ENCODE measurements at regions not wholly inside any gene's neighbourhood (a gene's known extent, or its start where the extent isn't known, plus 50 kb on each side); places are given as distances from the start of the nearest gene placed in this dataset.

- intact Hi-C loops (cut with DNase I): no loop called here
- no peak overlapping the region for H3K4me3 ChIP-seq
- TF ChIP-seq, protein P1, sequence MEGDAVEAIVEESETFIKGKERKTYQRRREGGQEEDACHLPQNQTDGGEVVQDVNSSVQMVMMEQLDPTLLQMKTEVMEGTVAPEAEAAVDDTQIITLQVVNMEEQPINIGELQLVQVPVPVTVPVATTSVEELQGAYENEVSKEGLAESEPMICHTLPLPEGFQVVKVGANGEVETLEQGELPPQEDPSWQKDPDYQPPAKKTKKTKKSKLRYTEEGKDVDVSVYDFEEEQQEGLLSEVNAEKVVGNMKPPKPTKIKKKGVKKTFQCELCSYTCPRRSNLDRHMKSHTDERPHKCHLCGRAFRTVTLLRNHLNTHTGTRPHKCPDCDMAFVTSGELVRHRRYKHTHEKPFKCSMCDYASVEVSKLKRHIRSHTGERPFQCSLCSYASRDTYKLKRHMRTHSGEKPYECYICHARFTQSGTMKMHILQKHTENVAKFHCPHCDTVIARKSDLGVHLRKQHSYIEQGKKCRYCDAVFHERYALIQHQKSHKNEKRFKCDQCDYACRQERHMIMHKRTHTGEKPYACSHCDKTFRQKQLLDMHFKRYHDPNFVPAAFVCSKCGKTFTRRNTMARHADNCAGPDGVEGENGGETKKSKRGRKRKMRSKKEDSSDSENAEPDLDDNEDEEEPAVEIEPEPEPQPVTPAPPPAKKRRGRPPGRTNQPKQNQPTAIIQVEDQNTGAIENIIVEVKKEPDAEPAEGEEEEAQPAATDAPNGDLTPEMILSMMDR (IDR thresholded peaks at IDR 0.05): no peak
- no peak for DNase-seq (ENCODE audit: low spot score in 2 of 2)
- no peaks in the 10 kb centered on the region for H3K4me1 ChIP-seq
- H3K9me3 ChIP-seq: no peaks in the 10 kb centered on the region
- H3K27ac ChIP-seq: no peak overlapping the region
- no peaks in the 10 kb centered on the region for H3K36me3 ChIP-seq
- no peaks in the 10 kb centered on the region for H3K27me3 ChIP-seq
Measured at GRCh38 chr3:63046152-63046551, 170.9 kb upstream of the CADPS start.

DNA sequence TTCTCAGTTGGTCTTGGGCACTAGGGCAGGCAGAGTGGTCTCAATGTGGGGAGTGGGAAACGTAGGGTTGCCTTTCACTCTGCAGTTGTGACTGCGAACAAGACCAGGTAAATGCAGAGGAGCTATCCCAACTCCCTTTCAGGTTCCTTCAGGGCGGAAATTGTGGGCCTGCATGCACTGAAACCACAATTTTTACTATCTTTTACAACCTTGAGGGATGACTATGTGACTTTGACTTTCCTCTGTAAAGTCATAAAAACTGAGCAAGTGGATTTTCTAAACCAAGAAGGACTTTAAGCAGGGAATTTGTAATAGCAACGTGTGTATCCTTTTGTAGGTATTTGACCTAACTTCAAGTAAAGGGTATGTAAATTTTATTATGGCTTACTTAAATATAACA lies 171.4 kb upstream of the CADPS start:
- Histone ChIP-seq H3K4me1 (no peaks in the 10 kb centered on the region), H3K27ac (no peak overlapping the region), H3K36me3 (no peaks in the 10 kb centered on the region), H3K27me3 (no peaks in the 10 kb centered on the region), H3K9me3 (no peaks in the 10 kb centered on the region), H3K4me3 (no peak overlapping the region)
- TF ChIP-seq, protein P1 (IDR thresholded peaks at IDR 0.05): no peak
- intact Hi-C loops (cut with DNase I): no loop called here
- no peak for DNase-seq (ENCODE audit: low spot score in 2 of 2)

GRCh38 chr3:63047068-63047467 lies 171.9 kb upstream of the CADPS start:
- TF ChIP-seq, protein P1 (IDR thresholded peaks at IDR 0.05): no peak
- DNase-seq (ENCODE audit: low spot score in 2 of 2): no peak
- Histone ChIP-seq H3K27me3 (no peaks in the 10 kb centered on the region), H3K27ac (no peak overlapping the region), H3K9me3 (no peaks in the 10 kb centered on the region), H3K4me3 (no peak overlapping the region), H3K36me3 (no peaks in the 10 kb centered on the region), H3K4me1 (no peaks in the 10 kb centered on the region)
- intact Hi-C loops (cut with DNase I): no loop called here

DNA sequence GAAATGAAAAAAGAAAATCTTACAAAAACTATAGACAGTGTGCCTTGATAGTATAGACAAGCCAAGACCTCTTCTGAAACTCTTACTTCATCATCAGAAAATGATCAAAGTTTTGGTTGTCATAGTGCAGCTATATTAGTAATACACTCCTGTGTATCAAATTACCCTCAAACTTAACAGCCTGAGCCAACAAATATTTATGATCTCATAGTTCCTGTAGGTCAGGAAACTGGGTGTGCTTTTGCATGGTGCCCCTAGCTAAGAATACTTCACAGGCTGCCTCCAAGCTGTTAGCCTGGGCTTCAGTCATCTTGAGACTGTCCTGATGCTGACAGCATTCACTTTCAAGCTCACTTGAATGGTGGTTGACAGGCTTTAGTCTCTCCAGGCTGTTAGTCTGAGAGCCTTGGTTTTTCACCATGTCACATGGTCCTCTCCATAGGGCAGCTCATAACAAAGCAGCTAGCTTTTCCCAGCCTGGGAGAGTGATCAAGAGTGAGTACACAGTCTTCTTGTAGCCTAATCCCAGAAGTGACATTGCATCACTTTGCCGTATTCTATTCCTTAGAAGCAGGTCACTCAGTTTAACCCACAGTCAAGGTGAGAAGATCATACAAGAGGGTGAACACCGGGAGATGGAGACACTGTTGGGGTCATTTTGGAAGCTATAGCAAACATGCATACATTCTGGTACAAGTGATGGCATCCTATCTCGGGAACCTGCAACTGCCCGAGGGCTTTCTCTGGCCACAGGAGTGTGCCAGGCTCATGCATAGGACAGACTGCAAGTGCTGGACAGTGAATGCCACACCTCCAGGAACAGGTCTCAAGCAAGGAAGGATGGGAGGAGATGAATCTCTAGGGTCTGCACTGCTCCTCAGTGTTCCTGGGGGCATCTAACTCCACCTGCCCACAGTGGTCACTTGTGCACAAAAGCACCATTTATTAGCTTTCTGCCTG lies 173.4 kb upstream of the CADPS start:
- Histone ChIP-seq H3K27me3 (no peaks in the 10 kb centered on the region), H3K36me3 (no peaks in the 10 kb centered on the region), H3K4me1 (no peaks in the 10 kb centered on the region), H3K9me3 (no peaks in the 10 kb centered on the region), H3K4me3 (no peak overlapping the region), H3K27ac (no peak overlapping the region)
- TF ChIP-seq, protein P1 (IDR thresholded peaks at IDR 0.05): no peak
- DNase-seq (ENCODE audit: low spot score in 2 of 2): no peak
- intact Hi-C loops (cut with DNase I): no loop called here

GRCh38 chr3:63050548-63051177 lies 175.4 kb upstream of the CADPS start:
- no peak for DNase-seq (ENCODE audit: low spot score in 2 of 2)
- Histone ChIP-seq H3K9me3 (no peaks in the 10 kb centered on the region), H3K4me1 (no peaks in the 10 kb centered on the region), H3K27me3 (no peaks in the 10 kb centered on the region), H3K4me3 (no peak overlapping the region), H3K27ac (no peak overlapping the region), H3K36me3 (no peaks in the 10 kb centered on the region)
- intact Hi-C loops (cut with DNase I): no loop called here
- TF ChIP-seq, protein P1 (IDR thresholded peaks at IDR 0.05): no peak
